ENCODE measurements at regions not wholly inside any gene's neighbourhood (a gene's known extent, or its start where the extent isn't known, plus 50 kb on each side); places are given as distances from the start of the nearest gene placed in this dataset.
"Not testable (repeated sequence)": the region's sequence is repeated elsewhere in the genome, so short reads cannot be mapped to it uniquely, and the experiment has no call there.

DNA sequence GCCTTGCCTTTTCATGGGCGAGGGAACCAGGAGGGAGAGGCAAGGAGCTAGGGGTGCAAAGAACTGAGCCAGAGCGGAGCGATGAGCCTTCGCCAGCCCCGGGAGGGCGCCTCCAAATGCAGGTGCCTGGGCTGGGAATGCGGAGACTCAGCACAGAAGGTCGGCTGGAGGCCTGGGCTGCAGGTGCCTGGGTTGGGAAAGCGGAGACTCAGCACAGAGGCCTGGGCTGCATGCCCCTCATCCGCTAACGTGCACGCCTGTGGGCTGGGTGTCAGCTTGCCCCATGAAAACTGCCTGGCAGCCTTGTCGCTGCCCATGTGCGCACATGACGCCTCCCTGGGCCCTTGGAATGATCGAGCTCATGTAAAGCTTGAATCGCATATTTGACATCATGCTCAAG, 51.8 kb downstream of the POM121L12 start:
- no peak for DNase-seq

DNA sequence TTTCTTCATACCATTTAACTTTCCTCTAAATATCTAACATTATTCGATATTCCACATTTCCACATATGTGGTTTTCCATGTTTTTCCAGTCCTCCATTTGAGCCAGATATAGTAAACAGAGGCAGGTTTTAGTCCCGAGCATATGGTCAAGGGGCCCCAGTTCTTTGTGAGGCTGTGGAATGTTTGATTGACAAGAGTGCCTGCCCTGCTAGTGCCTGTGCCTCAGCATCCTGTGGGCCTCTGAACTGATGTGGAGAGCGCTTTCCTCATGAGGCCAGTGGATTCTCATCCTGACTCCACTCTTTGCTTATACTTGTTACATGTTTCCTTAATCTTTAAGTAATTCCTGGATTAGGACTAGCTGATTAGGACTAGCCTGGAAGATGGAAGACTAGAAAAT, 58.8 kb downstream of the POM121L12 start:
- no peak for DNase-seq

DNA sequence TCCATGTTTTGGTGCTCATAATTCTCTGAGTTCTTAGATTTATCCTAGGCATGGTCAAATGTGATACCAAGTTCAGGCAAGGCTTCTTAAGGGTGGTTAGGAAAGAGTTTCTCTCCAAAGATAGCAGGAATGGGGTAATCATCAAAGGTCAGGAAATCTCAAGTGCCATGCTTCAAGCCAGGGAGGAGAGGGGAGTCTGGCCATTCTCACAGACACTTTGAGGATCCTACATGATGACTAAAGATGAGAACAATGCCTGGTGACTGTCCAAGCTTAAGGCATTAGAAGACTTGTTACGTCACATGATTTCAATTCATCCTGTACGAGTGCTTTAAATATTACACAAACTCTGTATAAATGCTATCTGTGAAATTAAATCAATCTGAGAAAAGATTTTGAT, 59.4 kb downstream of the POM121L12 start:
- no peak for DNase-seq

DNA sequence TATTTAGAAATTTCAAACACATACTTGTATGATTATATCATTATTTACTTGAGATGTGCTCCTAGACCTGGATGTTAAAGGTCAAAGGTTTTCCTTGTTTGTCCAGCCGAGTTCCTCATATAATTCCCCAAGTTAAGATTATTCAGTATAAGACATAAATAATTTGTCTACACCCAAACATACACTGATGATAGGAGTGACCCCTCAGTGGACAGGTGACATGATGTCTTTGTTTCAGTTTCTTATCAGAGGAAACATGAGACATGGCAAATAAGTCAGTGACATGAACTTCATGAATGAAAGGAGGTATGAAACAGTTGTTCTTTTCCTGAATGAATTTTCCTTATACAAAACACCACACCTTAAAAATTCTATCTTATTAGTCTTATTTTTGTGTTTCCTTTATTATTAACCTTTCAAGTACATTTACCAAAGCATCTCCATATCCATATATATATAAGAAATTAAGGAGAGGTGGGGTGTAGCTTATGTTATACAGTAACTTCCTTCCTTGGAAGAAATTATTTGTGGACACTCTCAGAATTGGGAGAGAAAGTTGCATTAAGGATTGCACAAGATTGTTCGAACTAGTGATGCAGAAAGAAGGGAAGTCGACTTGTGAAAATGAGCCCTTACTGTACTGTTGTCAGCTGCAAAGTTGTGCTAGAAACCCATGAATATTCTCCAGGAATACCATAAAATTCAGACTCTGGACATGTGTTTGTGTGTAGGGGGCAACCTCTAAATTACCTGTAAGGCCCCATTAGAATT, 60.5 kb downstream of the POM121L12 start:
- DNase-seq, result no peak

DNA sequence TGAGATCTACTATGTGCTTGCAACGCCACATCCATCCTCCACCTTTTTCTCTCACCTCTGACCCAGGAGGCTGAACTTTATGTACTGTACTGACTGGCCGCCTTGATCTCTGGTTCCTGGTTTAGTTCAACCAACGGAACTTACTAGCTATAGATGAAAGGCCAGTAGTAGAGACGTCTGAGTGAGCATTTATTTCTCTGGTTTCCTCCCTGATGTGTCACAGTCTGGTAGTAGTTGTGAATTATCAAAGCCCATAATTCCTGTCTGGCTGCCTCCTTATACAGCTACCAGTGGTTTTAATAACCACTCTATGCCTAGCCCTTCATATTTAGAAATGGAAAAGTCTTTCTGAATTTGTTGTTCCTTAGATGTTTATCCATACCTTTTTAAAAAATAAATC, 64.7 kb downstream of the POM121L12 start:
- no peak for DNase-seq

DNA sequence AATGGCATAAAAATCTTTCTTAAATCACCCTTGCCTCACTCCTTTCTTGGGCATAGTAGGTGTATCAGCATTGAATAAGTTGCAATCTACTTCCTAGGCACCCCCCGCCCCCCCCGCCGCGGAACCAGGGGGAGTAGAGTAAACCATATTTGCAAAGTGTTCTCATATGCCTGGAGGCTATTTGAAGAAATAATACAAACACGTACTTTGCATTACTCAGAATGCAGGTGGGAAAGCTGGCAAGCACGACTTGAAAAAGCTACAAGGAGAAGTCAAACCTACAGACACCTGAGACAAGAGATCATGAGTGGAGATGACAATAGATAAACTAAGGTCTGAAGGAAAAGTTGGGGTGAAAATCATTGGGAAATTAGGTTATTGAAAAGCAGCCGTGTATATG, 65.6 kb downstream of the POM121L12 start:
- DNase-seq, result no peak

DNA sequence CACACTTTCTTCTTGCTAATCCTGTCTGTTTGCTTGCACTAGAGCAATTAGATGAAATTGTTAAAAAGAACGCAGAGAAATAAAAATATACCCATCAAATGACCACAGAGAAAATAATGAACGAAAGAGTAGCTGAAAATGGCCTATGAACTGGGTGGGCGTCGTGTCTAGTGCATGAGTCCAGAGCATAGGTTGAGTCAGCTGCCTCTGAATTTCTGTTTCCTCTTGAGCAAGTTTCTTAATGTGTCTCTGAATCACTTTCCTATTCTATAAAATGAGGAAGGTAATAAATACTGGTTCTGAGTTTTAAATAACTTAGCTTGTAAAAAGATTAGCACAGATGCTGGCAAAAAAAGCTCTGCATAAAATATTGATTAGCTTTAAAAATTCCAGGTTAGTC, 75.0 kb downstream of the POM121L12 start:
- no peak for DNase-seq

DNA sequence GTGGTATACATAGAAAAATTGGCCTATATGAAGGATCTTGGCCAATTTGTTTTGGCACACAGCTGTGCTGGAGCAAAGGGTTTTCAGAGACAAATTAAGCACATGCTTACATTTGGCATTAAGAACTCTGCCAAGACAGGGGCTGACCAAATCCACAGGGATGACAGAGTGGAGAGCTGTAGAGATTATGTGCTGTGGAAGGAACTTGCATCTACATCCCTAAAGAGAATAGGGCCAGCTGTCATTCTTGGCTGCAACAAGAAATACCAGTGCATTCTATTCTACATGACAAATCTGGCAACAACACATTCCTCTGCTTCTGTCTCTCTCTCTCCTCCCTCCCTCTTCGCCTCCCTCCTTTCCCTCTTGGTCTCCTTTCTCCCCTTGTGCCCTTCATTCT, 75.6 kb downstream of the POM121L12 start:
- no peak for DNase-seq

DNA sequence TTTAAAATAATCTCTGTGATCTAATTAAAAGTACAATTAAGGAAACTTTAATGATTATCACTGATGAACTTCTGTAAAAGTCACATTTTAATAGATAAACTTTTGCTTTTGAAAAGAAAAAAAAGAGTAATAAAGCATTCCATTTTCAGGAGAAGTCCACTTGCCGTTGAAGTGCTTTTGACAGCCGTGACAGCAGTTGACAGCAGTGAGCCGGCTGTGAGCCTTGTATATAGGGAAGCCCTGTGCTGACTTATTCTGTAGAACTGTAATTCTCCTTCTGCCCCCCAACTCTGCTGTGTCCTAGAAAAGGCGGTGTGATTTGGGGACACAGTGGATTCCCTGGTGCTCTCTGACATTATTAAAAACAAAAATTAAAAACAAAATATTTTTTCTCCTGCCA, 78.0 kb downstream of the POM121L12 start:
- DNase-seq, result no peak

DNA sequence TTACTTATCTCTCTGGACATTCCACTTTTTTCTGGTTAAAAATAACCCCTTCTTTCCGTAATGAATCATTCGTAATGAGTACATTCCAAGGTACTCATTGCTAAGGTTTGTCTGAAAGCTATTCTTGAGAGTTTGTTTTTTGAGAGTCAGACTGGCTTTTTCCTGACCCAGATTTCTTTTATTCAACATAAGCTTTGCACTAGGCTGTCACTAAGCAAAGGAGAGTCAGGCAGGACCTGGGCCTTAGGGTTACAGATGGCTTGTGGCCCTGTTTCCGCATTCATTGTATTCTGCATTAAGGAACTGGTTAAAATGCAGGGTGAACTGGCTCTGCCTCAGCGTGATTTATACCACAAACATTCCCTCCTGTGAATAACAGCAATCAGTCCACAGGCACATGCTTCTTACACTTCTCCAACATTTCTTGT, 84.1 kb downstream of the POM121L12 start:
- DNase-seq, result no peak

DNA sequence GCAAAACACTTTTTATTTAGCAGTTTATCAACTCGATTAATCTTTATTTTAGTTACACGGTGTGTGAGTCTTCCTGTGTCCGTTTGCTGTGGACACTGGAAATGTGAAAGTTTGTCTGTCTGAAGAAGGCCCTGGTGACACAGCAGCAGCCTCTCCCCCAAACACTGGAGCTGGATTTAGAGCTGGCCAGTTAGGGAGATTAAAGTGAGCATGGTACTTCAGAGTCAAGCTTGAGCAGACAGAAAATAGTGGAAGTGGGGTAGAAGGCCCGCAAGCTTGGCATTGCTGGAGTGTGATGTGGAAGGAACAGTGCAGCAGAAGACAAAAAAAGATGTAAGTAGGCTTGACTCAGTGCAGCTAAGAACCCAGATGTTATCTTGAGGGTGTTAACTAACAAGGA, 85.9 kb downstream of the POM121L12 start:
- no peak for DNase-seq

DNA sequence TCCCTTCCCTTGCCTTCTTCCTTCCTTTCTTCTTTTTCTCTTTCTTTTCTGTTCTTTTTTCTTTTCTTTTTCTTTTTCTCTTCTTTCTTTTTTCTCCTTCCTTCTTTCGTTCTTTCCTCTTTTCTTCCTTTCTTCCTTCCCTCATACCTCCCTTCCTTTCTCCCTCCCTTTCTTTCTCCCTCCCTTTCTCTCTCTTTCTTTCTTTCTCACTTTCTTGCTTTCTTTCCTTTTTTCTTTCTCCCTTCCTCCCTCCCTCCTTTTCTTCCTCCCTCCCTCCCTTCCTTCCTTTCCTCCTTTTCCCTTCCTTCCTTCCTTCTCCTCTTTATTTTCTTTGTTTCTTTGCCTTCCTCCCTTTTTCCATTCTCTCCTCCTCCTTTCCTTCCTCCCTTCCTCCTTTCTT, 96.3 kb downstream of the POM121L12 start:
- no peak for DNase-seq

DNA sequence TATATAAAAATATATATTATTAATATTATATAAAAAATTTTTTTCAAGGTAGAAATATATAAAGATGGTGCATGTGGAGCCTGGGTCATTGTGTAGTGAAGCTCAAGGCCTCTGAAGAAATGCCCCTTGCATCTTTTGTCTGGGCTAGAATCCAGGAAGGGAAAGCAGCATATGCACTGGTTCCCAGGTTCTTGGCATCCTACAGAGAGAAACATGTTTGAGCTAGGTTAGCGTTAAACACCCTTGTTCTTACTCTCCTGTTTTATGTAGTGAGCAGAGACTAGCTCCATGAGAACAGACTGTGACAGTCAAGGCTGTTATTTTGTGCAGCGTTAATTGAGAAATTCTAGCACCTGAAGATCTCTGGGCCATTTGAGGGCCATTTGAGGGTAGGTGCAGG, 116.1 kb downstream of the POM121L12 start:
- no peak for DNase-seq

DNA sequence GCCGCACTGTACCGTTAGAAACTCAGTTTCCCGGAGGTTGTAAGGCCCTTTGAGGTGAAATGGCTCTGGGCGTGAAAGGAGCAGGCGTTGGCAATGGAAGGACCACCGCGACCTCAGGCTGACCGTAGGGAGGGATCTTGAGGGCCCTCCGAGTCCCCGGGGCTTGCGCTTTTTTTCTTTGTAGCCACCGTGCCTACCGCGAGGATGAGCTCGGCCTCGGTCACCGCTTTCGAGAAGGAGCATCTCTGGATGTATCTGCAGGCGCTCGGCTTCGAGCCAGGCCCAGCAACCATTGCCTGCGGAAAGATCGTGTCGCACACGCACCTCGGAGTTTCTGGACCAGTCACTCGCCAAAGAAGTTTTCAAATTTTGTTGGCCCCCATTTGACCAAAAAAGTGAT, 151.8 kb downstream of the POM121L12 start:
- not testable (repeated sequence) for DNase-seq

DNA sequence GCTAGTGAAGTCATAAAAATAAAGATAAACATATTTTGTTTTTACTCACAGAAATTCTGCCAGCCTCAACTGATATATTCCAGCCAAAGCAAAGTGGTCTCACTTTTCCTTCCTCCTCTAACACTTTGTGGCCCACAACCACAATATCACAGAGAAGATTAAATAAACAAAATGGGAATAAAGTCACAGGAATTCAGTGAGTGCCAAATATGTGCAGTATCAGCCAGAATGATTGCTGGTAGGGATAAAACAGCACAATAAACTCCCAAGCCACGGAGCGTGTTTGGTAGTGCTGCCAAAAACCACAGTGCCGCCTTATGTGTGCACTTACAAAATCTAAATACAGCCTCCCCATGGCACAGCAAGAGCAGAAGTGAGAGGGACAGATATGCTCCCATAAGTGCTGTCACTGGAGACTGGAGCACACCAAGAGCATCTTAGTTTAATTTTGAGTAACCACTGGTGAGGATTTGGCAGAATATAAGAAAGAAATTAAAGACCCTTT, 155.8 kb downstream of the POM121L12 start:
- no peak for DNase-seq

DNA sequence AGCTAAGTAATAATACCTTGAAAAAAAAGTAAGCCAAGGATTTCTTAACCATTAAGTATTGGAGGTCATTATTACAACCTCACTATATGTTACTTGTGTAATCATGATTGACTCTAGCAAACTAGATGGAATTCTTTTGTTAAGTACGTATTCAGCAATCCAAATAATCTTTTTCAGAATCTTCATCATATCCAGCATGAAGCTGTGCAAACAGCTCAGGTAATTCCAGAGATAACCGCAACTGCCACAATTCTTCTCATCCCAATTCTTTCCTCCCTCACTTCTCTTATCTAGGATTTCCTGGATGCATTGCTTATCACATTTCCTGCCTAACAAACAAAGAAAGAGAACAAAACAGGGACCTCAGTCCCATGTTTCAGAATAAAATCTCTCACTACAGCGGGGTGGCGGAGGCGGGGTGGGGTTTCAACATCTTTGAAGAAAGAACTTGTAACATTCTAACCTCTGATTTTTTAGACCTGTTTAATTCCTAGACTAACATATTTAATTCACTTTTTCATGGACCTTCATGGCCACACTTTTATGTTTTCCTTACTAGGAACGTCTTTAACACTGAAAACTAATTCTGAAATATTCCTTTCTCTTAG, 156.5 kb downstream of the POM121L12 start:
- DNase-seq, result no peak

DNA sequence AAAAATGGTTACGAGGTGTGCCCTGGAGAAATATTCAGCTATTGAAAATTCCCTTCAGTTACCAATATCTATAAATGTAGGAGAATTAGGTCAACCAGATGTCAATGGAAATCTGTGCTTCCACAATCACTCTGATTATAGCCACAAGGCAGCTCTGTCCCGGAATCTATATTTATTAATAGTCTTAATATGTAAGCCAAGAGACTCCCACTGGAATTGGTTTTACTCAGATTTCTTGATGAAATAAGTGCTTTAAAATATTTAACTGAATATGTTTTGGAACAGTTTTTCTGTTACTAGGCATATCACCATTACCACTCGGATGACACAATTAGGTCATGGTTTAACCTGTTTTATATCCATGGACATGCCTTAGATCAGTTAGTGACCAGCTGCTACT, 169.6 kb downstream of the POM121L12 start:
- DNase-seq, result no peak

DNA sequence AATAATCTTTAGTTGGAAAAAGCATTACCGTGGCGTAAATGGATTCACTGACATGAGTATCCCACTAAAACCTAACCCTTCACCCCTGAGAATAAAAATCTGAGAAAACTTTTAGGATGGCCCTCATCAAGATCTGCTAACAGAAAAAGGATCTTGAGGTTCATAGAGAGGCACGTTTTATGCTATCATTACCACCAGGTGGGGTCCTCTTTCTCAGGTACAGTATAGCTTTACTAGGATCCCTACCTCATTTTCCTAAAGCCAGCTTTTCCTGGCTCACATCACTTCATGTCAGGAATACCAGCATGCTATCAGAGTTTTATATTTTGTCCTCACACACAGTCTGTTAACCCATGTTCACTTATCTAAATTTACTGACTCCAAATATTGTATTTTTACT, 173.7 kb downstream of the POM121L12 start:
- DNase-seq, result no peak

DNA sequence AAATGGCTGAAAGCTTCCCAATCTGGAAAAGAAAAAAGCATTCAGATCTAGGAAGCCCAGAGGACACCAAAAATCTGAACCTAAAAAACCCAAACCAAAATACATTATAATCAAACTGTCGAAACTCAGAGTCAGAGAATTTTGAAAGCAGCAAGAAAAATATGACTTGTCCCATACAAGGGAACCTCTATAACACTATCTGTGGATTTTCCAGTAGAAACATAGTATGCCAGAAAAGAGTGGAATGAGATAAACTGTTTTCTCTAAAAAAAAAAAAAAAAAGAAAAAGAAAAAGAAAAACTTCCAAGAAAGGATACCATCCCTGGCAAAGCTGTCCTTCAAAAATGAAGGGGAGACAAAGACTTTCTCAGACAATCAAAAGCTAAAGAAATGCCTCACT, 179.0 kb downstream of the POM121L12 start:
- no peak for DNase-seq

DNA sequence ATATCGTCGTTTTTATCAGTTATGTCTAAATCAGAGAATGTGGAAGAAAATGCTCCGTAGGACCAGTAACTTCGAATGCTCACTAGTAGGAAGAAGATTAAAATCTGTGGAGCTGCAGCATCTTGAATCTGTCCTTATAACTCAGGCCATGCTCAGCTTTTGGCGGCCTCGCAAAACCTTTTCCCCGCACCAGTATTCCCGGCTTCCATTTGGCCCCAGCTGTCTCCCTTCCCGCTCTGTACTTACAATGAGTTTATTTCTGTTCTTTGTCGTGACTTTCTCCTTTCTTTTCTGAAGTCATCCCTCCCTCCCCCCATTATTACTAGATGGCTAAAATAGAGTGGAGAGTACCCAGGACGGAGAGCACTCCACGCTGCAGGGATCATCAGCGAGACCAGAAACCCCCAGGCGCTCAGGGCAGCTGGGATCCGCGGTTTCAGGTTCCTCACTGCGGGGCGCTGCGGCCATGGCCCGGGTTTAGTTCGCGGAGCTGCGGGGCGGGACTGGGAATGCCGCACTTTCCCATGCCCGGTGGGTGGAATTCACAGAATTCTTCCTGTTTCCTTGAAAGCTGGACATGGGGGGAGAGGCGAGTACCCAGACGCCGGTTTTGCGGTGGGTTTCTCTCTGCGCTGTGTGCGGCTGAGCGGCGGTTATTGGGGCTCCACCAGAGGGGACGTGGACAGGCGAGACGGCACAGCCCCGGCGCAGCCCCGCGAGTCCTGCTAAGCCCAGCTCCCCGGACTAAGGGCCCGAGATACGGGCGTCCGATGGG, 183.5 kb downstream of the POM121L12 start:
- no peak for DNase-seq

DNA sequence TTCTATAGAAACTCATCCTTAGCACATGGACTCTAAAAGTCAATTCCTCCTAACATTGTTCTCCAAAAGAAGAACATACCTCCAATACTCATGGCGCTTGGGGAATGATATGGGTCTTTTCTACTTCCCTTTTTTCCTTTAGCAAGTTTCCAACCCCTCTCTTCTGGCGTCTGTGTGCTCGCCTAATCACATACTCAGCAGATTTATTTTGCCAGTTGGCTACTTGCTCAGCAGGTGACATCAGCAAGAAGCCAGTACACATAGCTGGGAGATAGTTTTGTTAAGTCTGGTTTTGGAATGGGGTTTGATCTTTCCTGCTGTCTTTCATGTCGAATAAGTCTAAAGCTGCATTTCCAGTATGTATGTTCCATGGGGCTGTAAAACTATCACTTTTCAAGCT, 193.8 kb downstream of the POM121L12 start:
- DNase-seq, result no peak

DNA sequence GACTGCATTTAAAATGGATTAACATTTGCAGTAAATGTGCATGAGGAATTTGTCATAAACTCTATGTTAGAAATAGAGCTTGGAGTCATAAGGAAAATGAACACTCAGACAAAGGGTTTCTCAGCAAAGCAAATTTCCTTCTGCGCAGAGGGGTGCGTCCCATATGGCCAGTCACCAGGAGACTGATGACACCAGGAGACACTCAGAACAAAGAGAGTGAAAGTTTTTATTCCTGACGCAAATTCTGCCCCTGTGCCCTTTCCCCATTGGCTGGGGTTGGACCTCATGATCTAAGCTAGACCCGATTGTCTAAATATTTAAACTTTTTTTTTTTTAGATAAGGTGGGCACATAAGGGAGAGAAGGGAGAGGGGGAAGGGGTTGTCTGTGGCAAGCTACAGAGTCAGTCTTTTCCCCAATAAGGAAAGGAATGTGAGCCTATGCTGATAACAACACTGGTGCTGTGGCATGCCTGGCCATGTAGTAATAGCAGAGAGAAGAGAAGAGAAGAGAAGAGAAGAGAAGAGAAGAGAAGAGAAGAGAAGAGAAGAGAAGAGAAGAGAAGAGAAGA, 202.0 kb downstream of the POM121L12 start:
- DNase-seq, result no peak

DNA sequence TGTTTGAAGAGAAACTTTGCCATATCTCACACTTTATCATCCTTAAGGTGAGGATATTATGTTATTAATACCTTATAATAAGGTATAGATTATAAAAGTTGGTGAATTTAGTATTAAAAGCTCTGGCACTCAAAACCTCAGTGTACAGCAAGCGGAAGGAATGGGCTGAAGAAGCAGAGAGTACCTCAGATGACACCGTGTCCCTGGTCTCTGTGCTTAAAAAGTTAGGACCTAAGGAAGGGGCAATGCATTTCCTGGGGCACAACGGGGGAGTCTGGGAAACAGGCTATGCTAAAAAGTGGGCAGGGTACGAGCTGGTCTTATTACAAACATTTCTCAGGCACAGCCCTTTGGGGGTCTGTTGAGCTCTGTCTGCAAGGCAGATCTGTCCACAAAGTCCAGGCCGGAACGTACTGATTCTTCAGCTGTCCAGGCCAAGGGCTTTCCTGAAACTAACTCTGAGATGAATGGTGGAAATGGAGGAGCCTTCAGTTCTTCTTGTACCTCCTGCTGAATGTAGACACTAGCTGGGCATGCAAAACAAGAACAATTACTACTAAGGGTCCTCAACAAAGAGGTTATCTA, 202.7 kb downstream of the POM121L12 start:
- DNase-seq, result no peak

Measured in DMS79 treated with DMSO at 0.1 percent for 48 hours (cell line).